GM18909 (cell line): ENCODE measurements at regions not wholly inside any gene's neighbourhood (a gene's known extent, or its start where the extent isn't known, plus 50 kb on each side); places are given as distances from the start of the nearest gene placed in this dataset.
"Not testable (repeated sequence)": the region's sequence is repeated elsewhere in the genome, so short reads cannot be mapped to it uniquely, and the experiment has no call there.

Source experiments
- ATAC-seq: cut with Tn5 transposase; IDR thresholded peaks from one replicate; pipeline ENCODE4 v1.9.1; 2021; ENCODE audit warnings: mild to moderate bottlenecking; ENCODE audit not compliant: unreplicated experiment, poor library complexity

GRCh38 chr11:95652002-95652472, 137.5 kb downstream of the FAM76B start:
- ATAC-seq, result no peak

GRCh38 chr11:95650276-95650675, 139.3 kb downstream of the FAM76B start:
- ATAC-seq, result no peak

- no peak for ATAC-seq
These were observed 141.7 kb downstream of the FAM76B start for GRCh38 chr11:95647871-95648270.

GRCh38 chr11:95647355-95647754, 142.2 kb downstream of the FAM76B start:
- ATAC-seq, result no peak

GRCh38 chr11:95641495-95641894, 148.1 kb downstream of the FAM76B start:
- ATAC-seq, result peak; percentile 100

GRCh38 chr11:95638501-95638900, 151.1 kb downstream of the FAM76B start:
- no peak for ATAC-seq

- ATAC-seq, result no peak
These were observed 164.2 kb downstream of the FAM76B start for GRCh38 chr11:95625164-95625900.

- ATAC-seq, result no peak
These were observed 173.3 kb downstream of the FAM76B start for GRCh38 chr11:95616256-95616804.

GRCh38 chr11:95611827-95612226, 177.8 kb downstream of the FAM76B start:
- ATAC-seq, result no peak

- not testable (repeated sequence) for ATAC-seq
These were observed 179.4 kb downstream of the FAM76B start for GRCh38 chr11:95610185-95610584.

- no peak for ATAC-seq
These were observed 181.5 kb downstream of the FAM76B start for GRCh38 chr11:95608093-95608492.

- no peak for ATAC-seq
These were observed 182.8 kb downstream of the FAM76B start for GRCh38 chr11:95606824-95607223.

GRCh38 chr11:95605271-95605940, 184.2 kb downstream of the FAM76B start:
- no peak for ATAC-seq

- ATAC-seq, result no peak
These were observed 189.5 kb downstream of the FAM76B start for GRCh38 chr11:95599959-95600586.

- no peak for ATAC-seq
These were observed 193.6 kb downstream of the FAM76B start for GRCh38 chr11:95595973-95596489.

GRCh38 chr11:95595541-95595940, 194.0 kb downstream of the FAM76B start:
- ATAC-seq, result no peak

- ATAC-seq, result no peak
These were observed 196.5 kb downstream of the FAM76B start for GRCh38 chr11:95593111-95593510.

- ATAC-seq, result no peak
These were observed 197.1 kb downstream of the FAM76B start for GRCh38 chr11:95592471-95592870.

- no peak for ATAC-seq
These were observed 199.5 kb downstream of the FAM76B start for GRCh38 chr11:95589893-95590612.

GRCh38 chr11:95588821-95589220, 200.8 kb downstream of the FAM76B start:
- no peak for ATAC-seq
